IMR-90 (cell line): ENCODE measurements at regions not wholly inside any gene's neighbourhood (a gene's known extent, or its start where the extent isn't known, plus 50 kb on each side); places are given as distances from the start of the nearest gene placed in this dataset.

ENCODE experiments used
- ATAC-seq: fragments of 200-7000 bp; cut with Tn5 transposase; 2 replicates; pipeline ENCODE4 v1.9.1; 2020; ENCODE audit warnings: low read depth, mild to moderate bottlenecking, moderate library complexity
- BruUV-seq: library from RNA; stranded (reverse); fragments of 400-500 nt; replicated peaks from 2 replicates; lab custom pipeline; 2021; lab: Mats Ljungman, UMichigan
- CTCF ChIA-PET: fragments of 300-600 bp; formaldehyde crosslinking; extraction: SDS; loops from one replicate; lab custom pipeline; 2021; ENCODE audit warnings: antibody characterized with exemption; lab: Yijun Ruan, JAX
- POLR2A ChIA-PET: fragments of 300-600 bp; sonication (Branson Sonifier 250); formaldehyde crosslinking; loops from one replicate; lab custom pipeline; 2022; ENCODE audit warnings: antibody characterized with exemption; ENCODE audit not compliant: unreplicated experiment; lab: Charles Lee
- DNase-seq: peaks from one replicate; pipeline ENCODE4 v3.0.0; 2013
- H2AFZ ChIP-seq: replicated peaks from 2 replicates; pipeline ENCODE3; 2013; ENCODE audit warnings: low read length, mild to moderate bottlenecking; ENCODE audit not compliant: poor library complexity
- H2AK5ac ChIP-seq: 2 replicates; pipeline ENCODE4 v1.6.1; 2013; ENCODE audit warnings: low read depth, low read length, inconsistent platforms
- H2AK9ac ChIP-seq: replicated peaks from 2 replicates; pipeline ENCODE3; 2013; ENCODE audit warnings: mild to moderate bottlenecking, low read depth, low read length, moderate library complexity; ENCODE audit not compliant: poor library complexity
- H2BK120ac ChIP-seq: 2 replicates; pipeline ENCODE4 v1.6.1; 2013; ENCODE audit warnings: low read depth, low read length, inconsistent platforms
- H2BK15ac ChIP-seq: 3 replicates; pipeline ENCODE4 v1.6.1; 2013; ENCODE audit warnings: low read depth, low read length, inconsistent platforms
- H2BK20ac ChIP-seq: 2 replicates; pipeline ENCODE4 v1.6.1; 2013; ENCODE audit warnings: low read depth, mild to moderate bottlenecking, inconsistent platforms, low read length, moderate library complexity
- H2BK5ac ChIP-seq: 2 replicates; pipeline ENCODE4 v1.6.1; 2013; ENCODE audit warnings: mild to moderate bottlenecking, low read depth, low read length, inconsistent platforms; ENCODE audit not compliant: poor library complexity, severe bottlenecking
- H3K14ac ChIP-seq: replicated peaks from 2 replicates; pipeline ENCODE4 v1.6.1; 2013; ENCODE audit warnings: low read depth, low read length, inconsistent platforms
- H3K18ac ChIP-seq: 2 replicates; pipeline ENCODE4 v1.6.1; 2013; ENCODE audit warnings: low read depth, low read length, control low read depth
- H3K23ac ChIP-seq: 2 replicates; pipeline ENCODE4 v1.6.1; 2013; ENCODE audit warnings: low read depth, low read length, inconsistent platforms
- H3K27ac ChIP-seq: 2 replicates; pipeline ENCODE4 v1.5.1; 2013; ENCODE audit warnings: mild to moderate bottlenecking, control low read depth, low read length; ENCODE audit not compliant: insufficient read depth
- H3K27me3 ChIP-seq: 2 replicates; pipeline ENCODE4 v1.6.1; 2013; ENCODE audit warnings: low read length; ENCODE audit not compliant: control insufficient read depth, insufficient read depth
- H3K36me3 ChIP-seq: 2 replicates; pipeline ENCODE4 v1.6.1; 2013; ENCODE audit warnings: low read length, mixed read lengths; ENCODE audit not compliant: control insufficient read depth, insufficient read depth
- H3K4ac ChIP-seq: 2 replicates; pipeline ENCODE4 v1.6.1; 2013; ENCODE audit warnings: low read depth, low read length, inconsistent platforms
- H3K4me1 ChIP-seq: 2 replicates; pipeline ENCODE4 v1.6.1; 2013; ENCODE audit warnings: low read length, mixed read lengths; ENCODE audit not compliant: control insufficient read depth, insufficient read depth
- H3K4me2 ChIP-seq: 2 replicates; pipeline ENCODE4 v1.6.1; 2013; ENCODE audit warnings: low read depth, mild to moderate bottlenecking, control low read depth, low read length, moderate library complexity
- H3K4me3 ChIP-seq: 2 replicates; pipeline ENCODE4 v1.5.1; 2013; ENCODE audit warnings: low read depth, mild to moderate bottlenecking, control low read depth, low read length, moderate library complexity; ENCODE audit not compliant: insufficient read depth
- H3K56ac ChIP-seq: 2 replicates; pipeline ENCODE4 v1.6.1; 2013; ENCODE audit warnings: low read length, inconsistent platforms; ENCODE audit not compliant: insufficient read depth; ENCODE audit errors: extremely low read depth
- H3K79me1 ChIP-seq, 2 experiments: 2 replicates each; pipeline ENCODE4 v1.6.1; 2013; ENCODE audit warnings: low read length in 2 of 2, inconsistent platforms in 1 of 2, low read depth in 1 of 2
- H3K9ac ChIP-seq: 2 replicates; pipeline ENCODE4 v1.6.1; 2013; ENCODE audit warnings: low read depth, low read length, control low read depth
- H3K9me1 ChIP-seq: 2 replicates; pipeline ENCODE4 v1.6.1; 2013; ENCODE audit warnings: low read length, inconsistent platforms; ENCODE audit not compliant: insufficient read depth
- H3K9me3 ChIP-seq: 2 replicates; pipeline ENCODE4 v1.6.1; 2013; ENCODE audit warnings: low read length; ENCODE audit not compliant: control insufficient read depth, insufficient read depth
- H4K20me1 ChIP-seq: 2 replicates; pipeline ENCODE4 v1.6.1; 2013; ENCODE audit warnings: low read length, inconsistent platforms; ENCODE audit not compliant: insufficient read depth
- H4K5ac ChIP-seq: 2 replicates; pipeline ENCODE4 v1.6.1; 2013; ENCODE audit warnings: mild to moderate bottlenecking, low read depth, low read length, control low read depth
- H4K8ac ChIP-seq, 2 experiments: 2 replicates each; pipeline ENCODE4 v1.6.1; 2013; ENCODE audit warnings: low read depth in 2 of 2, low read length in 2 of 2, control low read depth in 1 of 2, inconsistent platforms in 1 of 2
- H4K91ac ChIP-seq: 2 replicates; pipeline ENCODE4 v1.6.1; 2013; ENCODE audit warnings: low read depth, low read length, inconsistent platforms; ENCODE audit not compliant: insufficient read depth
- FOS ChIP-seq: fragments of 150-350 bp; IDR thresholded peaks from 2 replicates; pipeline ENCODE4 v1.6.1; 2016; ENCODE audit warnings: low read depth, low read length
- MAFK ChIP-seq: IDR thresholded peaks from 2 replicates; pipeline ENCODE4 v1.6.1; 2012; ENCODE audit warnings: low read depth, low read length, improper control_type of control experiment
- MXI1 ChIP-seq: IDR thresholded peaks from 2 replicates; pipeline ENCODE4 v1.6.1; 2012; ENCODE audit warnings: low read depth, mild to moderate bottlenecking, low read length, moderate library complexity, borderline replicate concordance
- RAD21 ChIP-seq: IDR thresholded peaks from 2 replicates; pipeline ENCODE4 v1.6.1; 2012; ENCODE audit warnings: low read length, improper control_type of control experiment
- RFX5 ChIP-seq: IDR thresholded peaks from 2 replicates; pipeline ENCODE4 v1.8.0; 2012; ENCODE audit warnings: low read depth, mild to moderate bottlenecking, low read length, moderate library complexity
- SMC3 ChIP-seq: fragments of 150-350 bp; IDR thresholded peaks from 2 replicates; pipeline ENCODE4 v1.6.1; 2016; ENCODE audit warnings: low read depth, mild to moderate bottlenecking, antibody characterized with exemption, low read length, moderate library complexity
- WGBS, 2 experiments: methylation state at CpG; one replicate each; pipeline versions ENCODE4 v1.1.5 to v1.1.7; 2013; ENCODE audit warnings: missing lambda C conversion rate in 2 of 2; ENCODE audit not compliant: insufficient read length in 1 of 2; ENCODE audit errors: extremely low coverage in 2 of 2; 5-methylcytosine and 5-hydroxymethylcytosine counted together
- dilution Hi-C: fragments of 300-500 bp; cut with HindIII; formaldehyde crosslinking; loops from one replicate; pipeline ENCODE4 v1.14.3; 2018; ENCODE audit warnings: low sequenced_read_pairs; ENCODE audit not compliant: unreplicated experiment
- in situ Hi-C: fragments of 300-500 bp; cut with MboI; formaldehyde crosslinking; loops from 3 replicates; pipeline ENCODE4 v1.14.3; 2019; ENCODE audit warnings: low sequenced_read_pairs, inconsistent platforms, mixed read lengths
- intact Hi-C: fragments of 100-400 bp; cut with micrococcal nuclease; formaldehyde crosslinking; loops from 2 replicates; pipeline ENCODE4 v1.10.0; 2022
- TF ChIP-seq, protein P1 (sequence below): fragments of 150-350 bp; IDR thresholded peaks from 2 replicates; pipeline ENCODE4 v1.6.1; 2016; ENCODE audit warnings: low read depth, mild to moderate bottlenecking, low read length, moderate library complexity, borderline replicate concordance
- TF ChIP-seq, protein P2 (sequence below): fragments of 150-350 bp; IDR thresholded peaks from 2 replicates; pipeline ENCODE4 v1.6.1; 2017; ENCODE audit warnings: mild to moderate bottlenecking, antibody characterized with exemption, low read length, low read depth
- TF ChIP-seq, protein P3 (sequence below): conservative IDR thresholded peaks from 2 replicates; pipeline ENCODE4 v1.5.1; 2012; ENCODE audit warnings: mild to moderate bottlenecking, low read depth, low read length, improper control_type of control experiment

DNA sequence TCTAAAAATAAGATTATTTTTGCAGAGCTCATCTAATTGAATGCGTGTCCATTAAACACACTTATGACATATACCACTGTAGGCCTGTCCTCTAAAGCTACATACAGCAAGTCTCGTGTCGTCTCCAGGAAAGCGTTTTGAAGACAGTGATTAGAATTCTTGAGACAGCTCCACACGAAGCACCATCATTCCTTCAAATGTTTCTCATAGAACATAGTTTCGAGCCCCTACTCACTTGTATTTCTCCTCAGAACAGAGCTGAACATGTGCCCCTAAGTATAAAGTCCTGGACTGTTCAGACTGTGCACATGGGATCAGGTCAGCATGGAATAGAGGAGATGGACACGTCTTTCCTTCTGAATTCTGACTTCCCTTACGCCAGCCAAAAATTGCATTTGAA is 64.5 kb upstream of the HMGA2 start:
- intact Hi-C loops (no loop called here), dilution Hi-C loops (no loop called here), in situ Hi-C loops (no loop called here)
- Histone ChIP-seq H3K4ac (no peak overlapping the region), H2AK9ac (no peak overlapping the region), H4K91ac (no peak overlapping the region), H2AK5ac (no peak overlapping the region), H2BK5ac (no peak overlapping the region), H3K9me1 (no peaks in the 10 kb centered on the region), H3K36me3 (no peaks in the 10 kb centered on the region), H3K4me1 (no peaks in the 10 kb centered on the region), H2BK20ac (no peak overlapping the region), H4K5ac (no peak overlapping the region), H3K18ac (no peak overlapping the region), H3K56ac (no peak overlapping the region), H4K8ac (no peak overlapping the region), H2AFZ (no peak overlapping the region), H3K4me3 (no peak overlapping the region), H4K20me1 (no peaks in the 10 kb centered on the region), H3K9me3 (no peaks in the 10 kb centered on the region), H3K9ac (no peak overlapping the region), H3K23ac (no peak overlapping the region), H3K27ac (no peak overlapping the region), H2BK15ac (no peak overlapping the region), H3K79me1 (no peaks in the 10 kb centered on the region), H2BK120ac (no peak overlapping the region), H3K27me3 (no peaks in the 10 kb centered on the region), H3K4me2 (no peak overlapping the region), H3K14ac (no peak overlapping the region)
- WGBS, 2 experiments = 90% methylated on average over 2 of the region's 8 CpGs; no CpG with 5 or more reads in 1 of the 2 experiments
- TF ChIP-seq SMC3 (no peak), FOS (no peak), RAD21 (no peak), RFX5 (no peak), MXI1 (no peak), MAFK (no peak)
- TF ChIP-seq, protein P1, sequence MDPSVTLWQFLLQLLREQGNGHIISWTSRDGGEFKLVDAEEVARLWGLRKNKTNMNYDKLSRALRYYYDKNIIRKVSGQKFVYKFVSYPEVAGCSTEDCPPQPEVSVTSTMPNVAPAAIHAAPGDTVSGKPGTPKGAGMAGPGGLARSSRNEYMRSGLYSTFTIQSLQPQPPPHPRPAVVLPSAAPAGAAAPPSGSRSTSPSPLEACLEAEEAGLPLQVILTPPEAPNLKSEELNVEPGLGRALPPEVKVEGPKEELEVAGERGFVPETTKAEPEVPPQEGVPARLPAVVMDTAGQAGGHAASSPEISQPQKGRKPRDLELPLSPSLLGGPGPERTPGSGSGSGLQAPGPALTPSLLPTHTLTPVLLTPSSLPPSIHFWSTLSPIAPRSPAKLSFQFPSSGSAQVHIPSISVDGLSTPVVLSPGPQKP = no peak
- TF ChIP-seq, protein P2, sequence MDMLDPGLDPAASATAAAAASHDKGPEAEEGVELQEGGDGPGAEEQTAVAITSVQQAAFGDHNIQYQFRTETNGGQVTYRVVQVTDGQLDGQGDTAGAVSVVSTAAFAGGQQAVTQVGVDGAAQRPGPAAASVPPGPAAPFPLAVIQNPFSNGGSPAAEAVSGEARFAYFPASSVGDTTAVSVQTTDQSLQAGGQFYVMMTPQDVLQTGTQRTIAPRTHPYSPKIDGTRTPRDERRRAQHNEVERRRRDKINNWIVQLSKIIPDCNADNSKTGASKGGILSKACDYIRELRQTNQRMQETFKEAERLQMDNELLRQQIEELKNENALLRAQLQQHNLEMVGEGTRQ = no peak
- TF ChIP-seq, protein P3, sequence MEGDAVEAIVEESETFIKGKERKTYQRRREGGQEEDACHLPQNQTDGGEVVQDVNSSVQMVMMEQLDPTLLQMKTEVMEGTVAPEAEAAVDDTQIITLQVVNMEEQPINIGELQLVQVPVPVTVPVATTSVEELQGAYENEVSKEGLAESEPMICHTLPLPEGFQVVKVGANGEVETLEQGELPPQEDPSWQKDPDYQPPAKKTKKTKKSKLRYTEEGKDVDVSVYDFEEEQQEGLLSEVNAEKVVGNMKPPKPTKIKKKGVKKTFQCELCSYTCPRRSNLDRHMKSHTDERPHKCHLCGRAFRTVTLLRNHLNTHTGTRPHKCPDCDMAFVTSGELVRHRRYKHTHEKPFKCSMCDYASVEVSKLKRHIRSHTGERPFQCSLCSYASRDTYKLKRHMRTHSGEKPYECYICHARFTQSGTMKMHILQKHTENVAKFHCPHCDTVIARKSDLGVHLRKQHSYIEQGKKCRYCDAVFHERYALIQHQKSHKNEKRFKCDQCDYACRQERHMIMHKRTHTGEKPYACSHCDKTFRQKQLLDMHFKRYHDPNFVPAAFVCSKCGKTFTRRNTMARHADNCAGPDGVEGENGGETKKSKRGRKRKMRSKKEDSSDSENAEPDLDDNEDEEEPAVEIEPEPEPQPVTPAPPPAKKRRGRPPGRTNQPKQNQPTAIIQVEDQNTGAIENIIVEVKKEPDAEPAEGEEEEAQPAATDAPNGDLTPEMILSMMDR = no peak
- CTCF ChIA-PET = interaction anchor here (1.6 kb wide), 1 partner anchor 158 kb away, joined by 3 read pairs; no protein-coding TSS in a partner anchor
- POLR2A ChIA-PET = no interaction called here
- no TSS peak for BruUV-seq
- no peak for DNase-seq
- ATAC-seq = no peak
